Ectodermal cell (in vitro differentiated cells): ENCODE measurements at regions not wholly inside any gene's neighbourhood (a gene's known extent, or its start where the extent isn't known, plus 50 kb on each side); places are given as distances from the start of the nearest gene placed in this dataset.

Experiments
- H3K27ac ChIP-seq: 2 replicates; pipeline ENCODE4 v1.7.0; 2013; ENCODE audit warnings: mild to moderate bottlenecking, low read depth, low read length; ENCODE audit not compliant: insufficient read depth, poor library complexity, severe bottlenecking
- H3K27me3 ChIP-seq: 2 replicates; pipeline ENCODE4 v1.7.0; 2013; ENCODE audit warnings: mild to moderate bottlenecking, low read length; ENCODE audit not compliant: insufficient read depth, control insufficient read depth, poor library complexity, severe bottlenecking
- H3K36me3 ChIP-seq: one replicate; pipeline ENCODE4 v1.7.0; 2013; ENCODE audit warnings: low read length; ENCODE audit not compliant: control insufficient read depth, insufficient read depth
- H3K4me1 ChIP-seq: one replicate; pipeline ENCODE4 v1.7.0; 2013; ENCODE audit warnings: low read length; ENCODE audit not compliant: control insufficient read depth, insufficient read depth
- H3K4me3 ChIP-seq: 2 replicates; pipeline ENCODE4 v1.7.0; 2013; ENCODE audit warnings: low read depth, low read length, control low read depth; ENCODE audit not compliant: insufficient read depth
- H3K9me3 ChIP-seq: 2 replicates; pipeline ENCODE4 v1.7.0; 2013; ENCODE audit warnings: mild to moderate bottlenecking, low read length, moderate library complexity; ENCODE audit not compliant: control insufficient read depth
- WGBS, 2 experiments: methylation state at CpG; one replicate each; pipeline ENCODE4 v1.1.7; 2013; ENCODE audit warnings: missing lambda C conversion rate in 2 of 2; 5-methylcytosine and 5-hydroxymethylcytosine counted together

GRCh38 chr4:10198365-10198764, 81.8 kb upstream of the WDR1 start:
- Histone ChIP-seq H3K36me3 (no peaks in the 10 kb centered on the region), H3K27ac (no peak overlapping the region)

GRCh38 chr4:10197952-10198351, 81.4 kb upstream of the WDR1 start:
- no peak overlapping the region for H3K27ac ChIP-seq
- H3K9me3 ChIP-seq, result no peaks in the 10 kb centered on the region
- no peaks in the 10 kb centered on the region for H3K4me1 ChIP-seq
- no peaks in the 10 kb centered on the region for H3K36me3 ChIP-seq
- no peak overlapping the region for H3K4me3 ChIP-seq
- no peaks in the 10 kb centered on the region for H3K27me3 ChIP-seq
- WGBS, 2 experiments, result 95% methylated on average over 7 of the region's 7 CpGs

More at GRCh38 chr4:10198365-10198764, 81.8 kb upstream of the WDR1 start:
- H3K4me3 ChIP-seq, result no peak overlapping the region
- H3K9me3 ChIP-seq, result no peaks in the 10 kb centered on the region
- WGBS, 2 experiments, result 72 to 80% methylated on average over 6 of the region's 6 CpGs
- no peaks in the 10 kb centered on the region for H3K27me3 ChIP-seq
- H3K4me1 ChIP-seq, result no peaks in the 10 kb centered on the region

GRCh38 chr4:10196191-10196590, 79.6 kb upstream of the WDR1 start:
- Histone ChIP-seq H3K27ac (no peak overlapping the region), H3K36me3 (no peaks in the 10 kb centered on the region), H3K4me1 (no peaks in the 10 kb centered on the region), H3K9me3 (no peaks in the 10 kb centered on the region), H3K27me3 (no peaks in the 10 kb centered on the region), H3K4me3 (no peak overlapping the region)
- 78 to 96% methylated on average over 1 of the region's 1 CpG for WGBS, 2 experiments

GRCh38 chr4:10192331-10192730, 75.7 kb upstream of the WDR1 start:
- Histone ChIP-seq H3K27ac (no peak overlapping the region), H3K4me1 (no peaks in the 10 kb centered on the region), H3K36me3 (no peaks in the 10 kb centered on the region), H3K4me3 (no peak overlapping the region), H3K9me3 (no peaks in the 10 kb centered on the region), H3K27me3 (no peaks in the 10 kb centered on the region)
- 64 to 73% methylated on average over 3 of the region's 3 CpGs for WGBS, 2 experiments

- Histone ChIP-seq H3K9me3 (no peaks in the 10 kb centered on the region), H3K4me1 (no peaks in the 10 kb centered on the region), H3K36me3 (no peaks in the 10 kb centered on the region), H3K4me3 (no peak overlapping the region), H3K27me3 (no peaks in the 10 kb centered on the region), H3K27ac (no peak overlapping the region)
- 85 to 91% methylated on average over 2 of the region's 2 CpGs for WGBS, 2 experiments
Observed at GRCh38 chr4:10188400-10189004, 71.9 kb upstream of the WDR1 start.

GRCh38 chr4:10186228-10187214, 69.9 kb upstream of the WDR1 start:
- Histone ChIP-seq H3K36me3 (no peaks in the 10 kb centered on the region), H3K4me3 (no peak overlapping the region), H3K27ac (no peak overlapping the region), H3K9me3 (no peaks in the 10 kb centered on the region), H3K4me1 (no peaks in the 10 kb centered on the region), H3K27me3 (no peaks in the 10 kb centered on the region)
- WGBS, 2 experiments, result 48 to 51% methylated on average over 3 of the region's 3 CpGs

- no peaks in the 10 kb centered on the region for H3K27me3 ChIP-seq
- WGBS, 2 experiments, result 82 to 89% methylated on average over 5 of the region's 5 CpGs
Observed at GRCh38 chr4:10185518-10186227, 69.1 kb upstream of the WDR1 start.

GRCh38 chr4:10184501-10184938, 67.9 kb upstream of the WDR1 start:
- Histone ChIP-seq H3K36me3 (no peaks in the 10 kb centered on the region), H3K4me3 (no peak overlapping the region), H3K27me3 (no peaks in the 10 kb centered on the region), H3K27ac (no peak overlapping the region), H3K9me3 (no peaks in the 10 kb centered on the region), H3K4me1 (no peaks in the 10 kb centered on the region)
- WGBS, 2 experiments, result 93 to 94% methylated on average over 7 of the region's 7 CpGs

More at GRCh38 chr4:10185518-10186227, 69.1 kb upstream of the WDR1 start:
- no peaks in the 10 kb centered on the region for H3K36me3 ChIP-seq
- no peaks in the 10 kb centered on the region for H3K4me1 ChIP-seq
- no peak overlapping the region for H3K27ac ChIP-seq
- no peaks in the 10 kb centered on the region for H3K9me3 ChIP-seq
- no peak overlapping the region for H3K4me3 ChIP-seq

GRCh38 chr4:10184041-10184440, 67.4 kb upstream of the WDR1 start:
- Histone ChIP-seq H3K36me3 (no peaks in the 10 kb centered on the region), H3K27ac (no peak overlapping the region), H3K9me3 (no peaks in the 10 kb centered on the region), H3K4me1 (no peaks in the 10 kb centered on the region), H3K27me3 (no peaks in the 10 kb centered on the region), H3K4me3 (no peak overlapping the region)
- 74 to 87% methylated on average over 5 of the region's 5 CpGs for WGBS, 2 experiments

GRCh38 chr4:10183462-10183861, 66.9 kb upstream of the WDR1 start:
- H3K4me1 ChIP-seq, result no peaks in the 10 kb centered on the region
- no peak overlapping the region for H3K27ac ChIP-seq
- no peaks in the 10 kb centered on the region for H3K27me3 ChIP-seq
- no peaks in the 10 kb centered on the region for H3K36me3 ChIP-seq
- H3K4me3 ChIP-seq, result no peak overlapping the region
- H3K9me3 ChIP-seq, result no peaks in the 10 kb centered on the region
- WGBS, 2 experiments, result 89 to 94% methylated on average over 1 of the region's 1 CpG
